Activated CD8-positive, alpha-beta memory T cell treated with anti-CD3 and anti-CD28 coated beads for 4 hours (primary cell): ENCODE measurements at regions not wholly inside any gene's neighbourhood (a gene's known extent, or its start where the extent isn't known, plus 50 kb on each side); places are given as distances from the start of the nearest gene placed in this dataset.

Source experiments
- DNase-seq, 2 donors: peaks; one replicate each; pipeline ENCODE4 v3.0.0-alpha.2; 2020; ENCODE audit warnings: low read depth in 2 of 2

DNA sequence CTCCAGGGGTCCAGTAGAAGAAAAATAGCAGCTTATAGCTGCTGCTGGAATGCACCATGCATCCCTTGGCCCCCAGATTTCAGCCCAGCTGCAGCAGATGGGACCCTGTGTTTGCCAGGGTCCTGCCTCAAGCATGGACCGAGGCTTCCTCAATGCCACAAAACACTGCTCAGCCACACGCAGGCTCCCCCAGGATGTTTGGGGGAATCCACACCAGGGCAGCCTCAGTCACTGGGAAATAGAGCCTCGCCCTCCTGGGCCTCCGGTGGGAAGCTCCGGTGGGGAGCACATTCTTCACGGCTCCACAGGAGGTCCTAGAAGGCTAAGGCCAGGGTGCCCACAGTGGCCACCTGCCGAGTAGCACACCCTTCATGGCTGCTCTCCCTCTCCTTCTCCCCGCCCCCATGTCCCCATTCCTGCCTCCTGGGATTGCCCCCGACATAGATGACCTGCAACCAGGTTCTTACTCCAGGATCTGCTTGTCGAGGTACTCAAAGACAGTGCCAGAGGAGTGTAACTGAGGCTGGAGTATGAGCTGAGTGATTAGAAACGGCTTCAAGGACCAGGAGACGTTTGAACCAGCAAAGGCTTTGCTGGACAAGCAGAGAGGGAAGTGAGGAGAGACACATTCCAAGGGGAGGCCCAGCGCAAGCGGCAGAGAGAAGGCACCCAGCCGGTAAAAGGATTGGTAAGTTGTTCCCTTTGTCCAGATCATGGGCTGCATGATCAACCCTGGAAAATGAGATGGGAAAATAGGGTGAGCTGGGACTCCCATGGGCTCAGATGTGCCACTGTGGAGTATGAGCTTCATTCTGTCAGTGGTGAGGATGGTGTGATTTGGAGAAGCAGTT lies 110.7 kb upstream of the UQCRFS1 start:
- no peak for DNase-seq

DNA sequence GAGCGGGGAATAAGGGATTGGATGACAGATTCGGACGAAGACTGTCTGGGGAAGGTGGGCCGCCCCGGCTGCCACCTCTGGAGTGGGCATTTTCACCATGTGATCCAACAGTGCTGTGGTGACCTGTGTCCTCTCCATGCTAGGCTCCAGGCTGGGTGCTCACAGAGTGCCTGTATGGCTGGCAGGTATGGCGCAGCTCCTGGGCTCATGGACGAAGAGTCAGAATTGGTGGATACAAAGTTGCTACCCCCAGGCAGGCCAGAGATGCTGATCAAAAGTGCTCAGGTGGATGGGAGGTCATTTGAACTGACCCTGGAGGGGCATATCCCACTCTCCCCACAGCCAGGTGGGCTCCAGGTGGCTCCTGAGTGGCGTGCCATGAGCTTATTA lies 111.3 kb upstream of the UQCRFS1 start:
- no peak for DNase-seq

DNA sequence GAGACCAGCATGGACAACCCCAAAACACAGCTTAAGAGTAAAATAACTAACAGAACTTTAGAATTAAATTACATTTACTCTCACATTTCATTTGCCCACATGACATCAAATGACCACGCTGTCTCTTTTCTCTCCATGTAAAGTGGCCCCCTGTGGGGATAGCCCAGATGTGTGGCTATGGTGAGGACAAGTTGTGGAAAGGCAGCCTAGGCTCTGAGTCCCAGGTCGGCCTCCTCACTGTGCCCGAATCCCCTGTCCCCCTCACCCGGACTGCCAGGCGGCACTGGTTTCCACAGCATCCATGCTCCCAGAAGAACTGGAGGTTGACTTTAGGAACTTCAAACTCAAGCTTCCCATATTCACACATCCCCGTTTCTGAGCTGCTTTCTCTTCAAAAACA lies 111.8 kb upstream of the UQCRFS1 start:
- no peak for DNase-seq

- DNase-seq, result no peak
These were observed 112.5 kb upstream of the UQCRFS1 start for GRCh38 chr19:29325241-29325975.

DNA sequence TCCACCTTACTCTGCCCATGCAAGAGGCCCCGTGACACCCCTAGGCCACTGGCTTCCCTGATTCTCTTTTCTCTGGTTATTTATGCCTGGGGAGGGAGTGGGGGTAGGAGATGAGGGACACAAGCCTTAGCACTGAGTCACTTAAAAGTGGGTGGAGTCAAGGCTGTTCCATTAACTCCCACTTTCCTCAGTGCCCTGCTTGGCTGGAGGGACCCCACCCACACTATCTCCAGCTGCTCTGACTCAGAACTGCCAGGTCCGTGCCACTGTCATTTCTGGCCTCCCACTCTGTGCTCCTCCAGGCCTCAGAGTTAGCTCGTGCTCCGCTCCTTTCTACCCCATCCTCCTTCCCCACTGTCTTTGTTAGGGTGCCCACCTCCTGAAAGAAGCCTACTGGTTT lies 113.4 kb upstream of the UQCRFS1 start:
- no peak for DNase-seq

DNA sequence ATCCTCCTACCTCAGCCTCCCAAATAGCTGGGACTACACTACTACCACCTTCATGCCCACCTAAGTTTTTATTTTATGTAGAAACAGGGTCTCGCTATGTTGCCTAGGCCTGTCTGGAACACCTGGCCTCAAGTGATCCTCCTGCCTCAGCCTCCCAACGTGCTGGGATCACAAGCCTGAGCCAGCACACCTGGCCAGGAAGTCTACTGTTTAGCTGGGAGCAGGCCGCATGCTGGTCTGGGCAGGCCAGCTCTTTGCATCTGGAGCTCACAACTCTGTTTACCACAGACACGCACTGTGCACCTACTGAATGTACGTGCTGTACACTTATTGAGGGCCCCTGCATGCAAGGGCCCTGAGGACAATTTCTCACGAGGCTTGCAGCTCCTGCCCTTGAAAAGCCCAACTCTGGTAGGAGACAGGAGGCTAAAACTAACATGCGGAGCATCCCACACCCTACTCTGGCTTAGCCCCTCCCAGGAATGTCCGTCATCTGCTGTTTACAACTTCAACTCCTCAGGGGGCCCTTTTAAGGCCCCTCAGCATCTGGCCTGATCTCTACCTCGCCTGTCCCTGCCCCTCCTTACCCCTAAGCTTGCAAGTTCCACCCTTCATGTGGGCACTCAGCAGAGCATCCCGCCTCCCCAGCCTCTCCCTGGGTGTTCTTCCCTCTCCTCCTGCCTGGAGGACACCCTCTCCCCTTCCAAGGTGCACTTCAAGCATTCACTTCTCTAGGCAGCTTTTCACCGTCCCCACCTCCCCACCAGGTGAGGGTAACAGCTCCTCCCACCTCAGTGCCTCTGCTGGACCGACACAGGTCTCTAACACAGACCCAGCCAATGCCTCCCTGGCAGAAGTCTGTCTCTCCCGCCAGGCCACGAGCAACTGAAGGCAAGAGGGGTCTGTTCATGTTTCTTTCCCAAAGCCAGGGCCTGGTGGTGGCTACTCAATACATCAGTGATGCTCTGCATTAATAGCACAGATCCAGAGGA lies 114.2 kb upstream of the UQCRFS1 start:
- no peak for DNase-seq

- DNase-seq, result no peak
These were observed 115.6 kb upstream of the UQCRFS1 start for GRCh38 chr19:29328586-29328985.

GRCh38 chr19:29329460-29330134 lies 116.6 kb upstream of the UQCRFS1 start:
- DNase-seq, result no peak

GRCh38 chr19:29336425-29336824 lies 123.5 kb upstream of the UQCRFS1 start:
- DNase-seq, result no peak

DNA sequence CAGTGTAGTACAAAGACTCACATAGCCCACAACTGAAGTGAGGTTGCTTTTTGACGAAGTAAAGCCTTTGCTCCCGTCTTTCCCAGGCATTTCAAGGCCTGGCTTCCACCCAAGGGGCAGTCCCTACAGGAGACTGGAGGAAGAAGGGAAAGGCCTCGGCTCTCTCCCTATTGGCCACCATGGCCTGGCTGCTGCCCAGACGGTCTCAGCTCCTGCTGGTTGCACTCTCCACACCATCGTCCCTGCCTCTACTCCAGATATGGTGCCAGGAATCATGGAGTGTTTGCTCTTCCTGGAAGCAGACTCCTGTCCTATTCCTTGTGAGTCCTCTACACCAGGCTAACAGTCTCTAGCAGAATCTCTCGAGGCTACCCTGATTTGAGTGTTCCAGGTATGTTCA lies 124.1 kb upstream of the UQCRFS1 start:
- no peak for DNase-seq

- no peak for DNase-seq
These were observed 125.5 kb upstream of the UQCRFS1 start for GRCh38 chr19:29338480-29338879.

DNA sequence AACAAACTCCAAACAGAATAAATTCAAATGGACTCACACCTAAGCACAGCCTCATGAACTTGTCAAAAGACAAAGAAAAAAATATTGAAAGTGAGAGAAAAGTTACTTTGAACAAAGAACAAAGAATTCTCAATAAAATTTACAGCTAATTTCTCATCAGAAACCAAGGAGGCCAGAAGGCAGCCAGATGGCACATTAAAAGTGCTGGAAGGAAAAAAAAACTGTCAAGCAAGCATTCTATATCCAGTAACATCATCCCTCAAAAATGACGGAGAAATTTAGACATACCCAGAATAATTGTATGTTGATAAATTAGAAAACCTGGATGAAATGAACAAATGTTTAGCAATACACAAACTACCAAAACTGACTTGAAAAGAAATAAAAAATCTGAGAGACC lies 129.8 kb upstream of the UQCRFS1 start:
- DNase-seq, result no peak

DNA sequence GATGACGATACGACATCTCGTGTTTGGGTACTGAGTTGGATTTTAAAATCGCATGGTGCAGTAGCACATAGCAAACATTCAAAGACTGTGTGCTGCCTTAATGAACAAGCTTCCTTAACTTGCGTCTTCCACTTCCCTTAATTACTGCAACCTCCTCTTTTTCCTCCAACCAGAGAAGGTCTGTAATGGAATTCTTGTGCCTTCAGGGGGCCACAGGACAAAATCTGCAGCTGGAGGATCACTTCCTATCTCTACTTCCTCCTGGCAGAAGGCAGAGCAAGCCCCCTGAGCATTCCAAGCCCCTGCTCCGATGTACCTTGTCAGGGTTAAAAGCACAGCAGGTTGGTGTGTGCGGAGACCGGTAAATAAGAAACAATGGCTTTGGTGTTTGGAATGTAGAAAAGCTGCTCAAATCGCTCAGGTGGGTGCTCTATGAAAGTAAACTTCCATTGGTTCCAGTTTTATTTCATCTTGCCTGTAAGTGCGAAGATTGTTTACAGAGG lies 151.3 kb upstream of the UQCRFS1 start:
- DNase-seq, result no peak

- no peak for DNase-seq
These were observed 152.0 kb upstream of the UQCRFS1 start for GRCh38 chr19:29364999-29365398.

DNA sequence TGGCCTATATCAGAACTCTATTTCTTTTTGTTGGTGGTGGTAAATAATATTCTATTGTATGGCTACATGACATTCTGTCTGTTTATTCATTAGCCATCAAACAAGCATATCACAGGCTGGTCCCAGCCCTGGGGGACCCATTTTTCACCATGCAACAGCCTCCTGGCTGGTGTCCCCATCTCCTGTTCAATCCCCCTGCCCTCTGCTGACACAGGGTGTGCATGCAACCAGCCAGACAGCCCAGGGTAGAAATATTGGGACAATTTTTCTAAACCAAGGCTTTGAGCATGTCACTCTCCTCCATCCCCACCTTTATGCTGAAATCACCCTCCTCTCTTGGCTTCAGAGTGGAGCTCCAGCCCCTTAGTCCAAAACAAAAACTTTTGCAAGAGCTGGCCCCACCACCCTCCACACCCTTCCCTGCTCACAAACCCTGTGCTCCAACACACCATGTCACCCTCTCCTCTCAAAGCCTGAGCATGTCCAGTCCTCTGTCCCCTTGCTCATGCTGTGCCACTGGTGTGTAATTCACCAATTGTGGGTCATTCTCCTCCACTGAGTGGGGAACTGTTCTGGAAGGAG lies 153.0 kb upstream of the UQCRFS1 start:
- no peak for DNase-seq

DNA sequence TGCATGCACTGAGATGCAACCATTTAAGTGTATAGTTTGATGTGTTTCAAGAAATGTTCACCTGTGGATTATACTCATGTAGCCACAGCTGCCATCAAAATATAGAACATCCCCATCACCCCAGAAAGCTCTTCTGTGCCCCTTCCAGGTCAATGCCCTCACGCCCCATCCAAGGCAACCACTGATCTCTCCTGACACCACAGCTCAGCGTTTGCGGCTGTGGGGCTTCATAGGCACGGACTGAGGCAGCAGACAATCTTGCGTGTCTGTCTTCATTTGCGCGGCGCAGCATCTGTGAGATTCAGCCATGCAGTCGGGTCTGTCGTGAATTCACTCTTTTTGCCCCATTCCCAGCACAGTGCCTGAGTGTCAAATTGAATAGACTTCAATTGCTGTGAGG lies 153.8 kb upstream of the UQCRFS1 start:
- DNase-seq, result no peak

GRCh38 chr19:29367791-29368222 lies 154.9 kb upstream of the UQCRFS1 start:
- no peak for DNase-seq

GRCh38 chr19:29370276-29370675 lies 155.5 kb upstream of the VSTM2B start:
- DNase-seq, result no peak

DNA sequence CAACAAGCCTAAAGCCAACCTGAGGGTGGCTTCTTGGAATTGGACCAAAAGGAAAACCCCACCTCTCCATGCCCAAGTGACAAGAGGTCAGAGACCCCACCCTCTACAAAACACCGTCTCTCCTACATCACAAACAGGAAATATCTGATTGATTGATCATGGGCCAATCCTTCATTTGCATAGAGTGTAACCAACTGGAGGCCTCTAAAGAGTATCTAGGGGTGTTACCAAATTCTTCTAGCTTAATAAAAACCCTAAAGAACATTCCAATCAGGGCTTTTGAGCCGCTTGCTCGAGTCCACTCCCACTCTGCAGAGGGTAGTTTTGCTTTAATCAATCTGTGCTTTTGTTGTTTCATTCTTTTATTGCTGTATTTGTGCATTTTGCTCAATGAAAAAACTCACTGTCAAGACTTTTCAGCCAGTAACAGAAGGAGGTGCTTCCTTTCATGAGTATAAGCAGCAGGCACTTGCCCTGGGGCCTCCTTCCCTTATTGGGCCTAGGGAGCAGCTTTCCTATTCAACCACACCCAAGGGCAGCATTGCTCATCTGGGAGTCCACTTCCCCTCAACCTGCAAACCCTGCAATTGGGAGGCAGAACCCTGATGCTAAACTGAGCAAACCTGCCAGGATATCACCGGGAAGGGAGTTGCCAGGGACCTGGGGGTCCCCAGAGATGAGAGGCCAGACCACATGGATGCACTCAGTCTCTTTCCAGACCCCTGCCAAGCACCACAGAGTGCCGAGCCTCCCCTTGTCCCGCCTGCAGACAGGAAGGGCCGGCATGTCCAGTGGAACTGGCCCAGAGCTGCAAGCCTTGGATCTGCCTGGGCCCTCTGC lies 154.3 kb upstream of the VSTM2B start:
- DNase-seq, result no peak

- no peak for DNase-seq
These were observed 153.7 kb upstream of the VSTM2B start for GRCh38 chr19:29372091-29372415.
